GM12878 (cell line): ENCODE measurements at regions not wholly inside any gene's neighbourhood (a gene's known extent, or its start where the extent isn't known, plus 50 kb on each side); places are given as distances from the start of the nearest gene placed in this dataset.

ENCODE experiments used
- ATAC-seq: fragments of 200-7000 bp; cut with Tn5 transposase; 3 replicates; pipeline ENCODE4 v1.9.1; 2020; ENCODE audit warnings: mild to moderate bottlenecking, moderate library complexity
- BruUV-seq: library from RNA; stranded (reverse); fragments of 400-500 nt; replicated peaks from 2 replicates; lab custom pipeline; 2021; lab: Mats Ljungman, UMichigan
- CTCF ChIA-PET: fragments of 300-600 bp; sonication (Branson Sonifier 250); formaldehyde crosslinking; extraction: SDS; loops from one replicate; lab custom pipeline; 2021; ENCODE audit warnings: inconsistent platforms; lab: Yijun Ruan, JAX
- POLR2A ChIA-PET: fragments of 350-600 bp; formaldehyde crosslinking; extraction: SDS; loops from one replicate; lab custom pipeline; 2021; ENCODE audit warnings: inconsistent platforms; lab: Charles Lee
- RAD21 ChIA-PET: fragments of 300-600 bp; sonication (Branson Sonifier 250); formaldehyde crosslinking; loops from one replicate; lab custom pipeline; 2023; ENCODE audit warnings: antibody characterized with exemption; ENCODE audit not compliant: unreplicated experiment; lab: Charles Lee
- SMC1A ChIA-PET: fragments of 300-600 bp; sonication (Branson Sonifier 250); formaldehyde crosslinking; loops from one replicate; lab custom pipeline; 2023; ENCODE audit not compliant: unreplicated experiment, uncharacterized antibody; lab: Charles Lee
- DNase-seq: peaks from one replicate; pipeline ENCODE4 v3.0.0-alpha.2; 2011; ENCODE audit warnings: low read depth, low spot score
- FAIRE-seq: peaks from 3 replicates; lab custom pipeline; 2011; peaks lifted over from hg19 to GRCh38; lab: Jason Lieb, UNC
- H2AFZ ChIP-seq: 2 replicates; pipeline ENCODE4 v1.6.0; 2011; ENCODE audit warnings: low read depth, low read length, control low read depth; ENCODE audit not compliant: control insufficient read depth
- H3K27ac ChIP-seq: 2 replicates; pipeline ENCODE4 v1.5.1; 2011; ENCODE audit warnings: control low read depth; ENCODE audit not compliant: control insufficient read depth, insufficient read depth
- H3K27me3 ChIP-seq, 2 experiments: replicated peaks in 1 of 2; 2 replicates each; pipeline versions ENCODE4 v1.6.0 to v1.6.1; 2011; ENCODE audit warnings: low read length in 1 of 2; ENCODE audit not compliant: control insufficient read depth in 2 of 2, insufficient read depth in 2 of 2
- H3K36me3 ChIP-seq, 2 experiments: 2 replicates each; pipeline ENCODE4 v1.5.1; 2011; ENCODE audit warnings: low read length in 1 of 2; ENCODE audit not compliant: control insufficient read depth in 2 of 2, insufficient read depth in 2 of 2
- H3K4me1 ChIP-seq: 2 replicates; pipeline ENCODE4 v1.6.1; 2011; ENCODE audit warnings: mild to moderate bottlenecking, low read length, moderate library complexity, mixed read lengths; ENCODE audit not compliant: control insufficient read depth, insufficient read depth
- H3K4me2 ChIP-seq: 2 replicates; pipeline ENCODE4 v1.6.0; 2011; ENCODE audit warnings: control low read depth; ENCODE audit not compliant: control insufficient read depth, insufficient read depth
- H3K4me3 ChIP-seq: fragments of 200-600 bp; sonication (generic); 2 replicates; pipeline ENCODE4 v1.5.1; 2016
- H3K79me2 ChIP-seq: 2 replicates; pipeline ENCODE4 v1.6.0; 2011; ENCODE audit warnings: low read length; ENCODE audit not compliant: control insufficient read depth, insufficient read depth
- H3K9ac ChIP-seq: 2 replicates; pipeline ENCODE4 v1.8.0; 2011; ENCODE audit warnings: low read length, control low read depth, mixed read lengths; ENCODE audit not compliant: control insufficient read depth, insufficient read depth
- H3K9me3 ChIP-seq: replicated peaks from 3 replicates; pipeline ENCODE4 v1.5.1; 2011; ENCODE audit warnings: mild to moderate bottlenecking, low read length; ENCODE audit not compliant: control insufficient read depth, insufficient read depth
- H4K20me1 ChIP-seq: 2 replicates; pipeline ENCODE4 v1.6.0; 2011; ENCODE audit not compliant: control insufficient read depth, insufficient read depth
- ATF7 ChIP-seq: fragments of 450-650 bp; IDR thresholded peaks from 2 replicates; pipeline ENCODE4 v1.6.1; 2016; ENCODE audit warnings: low read depth, mild to moderate bottlenecking
- BACH1 ChIP-seq: fragments of 450-650 bp; IDR thresholded peaks from 2 replicates; pipeline ENCODE4 v1.6.1; 2017; ENCODE audit warnings: mild to moderate bottlenecking, borderline replicate concordance
- CBX3 ChIP-seq: fragments of 200-600 bp; sonication (generic); IDR thresholded peaks from 2 replicates; pipeline ENCODE4 v1.6.1; 2016; ENCODE audit warnings: low read depth, borderline replicate concordance
- CBX5 ChIP-seq: sonication (generic); IDR thresholded peaks from 2 replicates; pipeline ENCODE4 v1.6.1; 2016; ENCODE audit warnings: low read depth, moderate library complexity, mild to moderate bottlenecking, inconsistent platforms
- CHD2 ChIP-seq: IDR thresholded peaks from 2 replicates; pipeline ENCODE4 v1.6.1; 2011; ENCODE audit warnings: low read depth, low read length, improper control_type of control experiment, borderline replicate concordance
- ESRRA ChIP-seq: IDR thresholded peaks from 2 replicates; pipeline ENCODE4 v1.6.1; 2012; ENCODE audit warnings: mild to moderate bottlenecking, low read length, improper control_type of control experiment
- FOXK2 ChIP-seq: fragments of 450-650 bp; IDR thresholded peaks from 2 replicates; pipeline ENCODE4 v1.6.1; 2017; ENCODE audit warnings: mild to moderate bottlenecking, moderate library complexity
- HCFC1 ChIP-seq: fragments of 150-350 bp; IDR thresholded peaks from 2 replicates; pipeline ENCODE4 v1.6.1; 2014; ENCODE audit warnings: low read length
- MEF2A ChIP-seq: IDR thresholded peaks from 2 replicates; pipeline ENCODE4 v1.6.1; 2011; ENCODE audit warnings: low read depth, mild to moderate bottlenecking, low read length, moderate library complexity; ENCODE audit not compliant: insufficient read depth
- NBN ChIP-seq: fragments of 450-650 bp; IDR thresholded peaks from 2 replicates; pipeline ENCODE4 v1.6.1; 2016
- NFYB ChIP-seq: IDR thresholded peaks from 2 replicates; pipeline ENCODE4 v1.6.1; 2011; ENCODE audit warnings: low read depth, mild to moderate bottlenecking, low read length, improper control_type of control experiment, moderate library complexity; ENCODE audit not compliant: insufficient read depth
- PAX8 ChIP-seq: fragments of 450-650 bp; IDR thresholded peaks from 2 replicates; pipeline ENCODE4 v1.6.1; 2017; ENCODE audit warnings: mild to moderate bottlenecking, moderate library complexity
- SMC3 ChIP-seq: IDR thresholded peaks from 2 replicates; pipeline ENCODE4 v1.6.1; 2011; ENCODE audit warnings: low read length, improper control_type of control experiment, borderline replicate concordance
- SREBF1 ChIP-seq: IDR thresholded peaks from 2 replicates; pipeline ENCODE4 v1.6.1; 2012; ENCODE audit warnings: mild to moderate bottlenecking, low read length
- TCF3 ChIP-seq: IDR thresholded peaks from 2 replicates; pipeline ENCODE4 v1.6.1; 2012; ENCODE audit warnings: low read depth, mild to moderate bottlenecking, low read length, borderline replicate concordance; ENCODE audit not compliant: insufficient read depth
- ZNF217 ChIP-seq: fragments of 450-650 bp; IDR thresholded peaks from 2 replicates; pipeline ENCODE4 v1.6.1; 2017; ENCODE audit warnings: antibody characterized with exemption, mild to moderate bottlenecking
- ZNF622 ChIP-seq: fragments of 450-650 bp; IDR thresholded peaks from 2 replicates; pipeline ENCODE4 v1.6.1; 2017; ENCODE audit warnings: mild to moderate bottlenecking, inconsistent platforms
- WGBS: methylation state at CpG from one replicate; pipeline ENCODE4 v1.1.6; 2016; ENCODE audit warnings: low lambda C conversion rate; ENCODE audit not compliant: insufficient replicate concordance, insufficient coverage; ENCODE audit errors: missing lambda C conversion rate; 5-methylcytosine and 5-hydroxymethylcytosine counted together
- in situ Hi-C: fragments of 300-500 bp; cut with MboI; formaldehyde crosslinking; loops from 9 replicates; pipeline ENCODE4 v1.14.3; 2018; ENCODE audit warnings: mixed read lengths
- intact Hi-C: fragments of 100-400 bp; cut with micrococcal nuclease; formaldehyde crosslinking; loops from one replicate; pipeline ENCODE4 v1.14.2; 2022; ENCODE audit not compliant: unreplicated experiment
- TF ChIP-seq, protein P1 (sequence below): fragments of 450-650 bp; IDR thresholded peaks from 2 replicates; pipeline ENCODE4 v1.6.1; 2016; ENCODE audit warnings: mild to moderate bottlenecking, moderate library complexity, borderline replicate concordance

DNA sequence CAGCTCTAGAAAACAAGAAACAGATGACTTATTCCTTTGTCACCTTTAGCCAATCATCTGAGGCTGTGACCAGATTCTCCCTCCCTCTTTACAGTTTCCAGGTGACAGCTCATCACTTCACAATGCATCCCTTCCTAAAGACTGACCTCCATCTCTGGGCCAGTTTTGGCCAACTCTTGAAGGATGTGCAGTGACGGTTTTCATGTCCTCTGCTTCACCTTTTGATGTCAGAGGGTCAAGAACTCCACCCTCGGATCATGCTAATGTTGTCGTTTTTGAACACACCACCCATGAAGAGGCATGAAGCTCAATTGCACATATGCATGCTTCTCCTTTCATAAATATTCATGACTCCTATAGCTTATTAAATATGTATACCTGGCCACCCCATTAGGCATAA lies 161.2 kb upstream of the SYNPR start:
- WGBS: 18% methylated on average over 3 of the region's 3 CpGs
- H3K79me2 ChIP-seq: no peaks in the 10 kb centered on the region
- H3K4me3 ChIP-seq: no peak overlapping the region
- no peak for DNase-seq
- CTCF ChIA-PET: no interaction called here
- FAIRE-seq: no peak
- no peak for ATAC-seq
- H3K9me3 ChIP-seq: no peaks in the 10 kb centered on the region
- H3K9ac ChIP-seq: no peak overlapping the region
- no peaks in the 10 kb centered on the region for H3K36me3 ChIP-seq
- no peak overlapping the region for H3K4me2 ChIP-seq
- H3K4me1 ChIP-seq: no peaks in the 10 kb centered on the region
- POLR2A ChIA-PET: no interaction called here
- H4K20me1 ChIP-seq: no peaks in the 10 kb centered on the region
- no peaks in the 10 kb centered on the region for H3K27me3 ChIP-seq
- no peak overlapping the region for H3K27ac ChIP-seq
- TF ChIP-seq HCFC1 (no peak), ATF7 (no peak)
- TF ChIP-seq, protein P1, sequence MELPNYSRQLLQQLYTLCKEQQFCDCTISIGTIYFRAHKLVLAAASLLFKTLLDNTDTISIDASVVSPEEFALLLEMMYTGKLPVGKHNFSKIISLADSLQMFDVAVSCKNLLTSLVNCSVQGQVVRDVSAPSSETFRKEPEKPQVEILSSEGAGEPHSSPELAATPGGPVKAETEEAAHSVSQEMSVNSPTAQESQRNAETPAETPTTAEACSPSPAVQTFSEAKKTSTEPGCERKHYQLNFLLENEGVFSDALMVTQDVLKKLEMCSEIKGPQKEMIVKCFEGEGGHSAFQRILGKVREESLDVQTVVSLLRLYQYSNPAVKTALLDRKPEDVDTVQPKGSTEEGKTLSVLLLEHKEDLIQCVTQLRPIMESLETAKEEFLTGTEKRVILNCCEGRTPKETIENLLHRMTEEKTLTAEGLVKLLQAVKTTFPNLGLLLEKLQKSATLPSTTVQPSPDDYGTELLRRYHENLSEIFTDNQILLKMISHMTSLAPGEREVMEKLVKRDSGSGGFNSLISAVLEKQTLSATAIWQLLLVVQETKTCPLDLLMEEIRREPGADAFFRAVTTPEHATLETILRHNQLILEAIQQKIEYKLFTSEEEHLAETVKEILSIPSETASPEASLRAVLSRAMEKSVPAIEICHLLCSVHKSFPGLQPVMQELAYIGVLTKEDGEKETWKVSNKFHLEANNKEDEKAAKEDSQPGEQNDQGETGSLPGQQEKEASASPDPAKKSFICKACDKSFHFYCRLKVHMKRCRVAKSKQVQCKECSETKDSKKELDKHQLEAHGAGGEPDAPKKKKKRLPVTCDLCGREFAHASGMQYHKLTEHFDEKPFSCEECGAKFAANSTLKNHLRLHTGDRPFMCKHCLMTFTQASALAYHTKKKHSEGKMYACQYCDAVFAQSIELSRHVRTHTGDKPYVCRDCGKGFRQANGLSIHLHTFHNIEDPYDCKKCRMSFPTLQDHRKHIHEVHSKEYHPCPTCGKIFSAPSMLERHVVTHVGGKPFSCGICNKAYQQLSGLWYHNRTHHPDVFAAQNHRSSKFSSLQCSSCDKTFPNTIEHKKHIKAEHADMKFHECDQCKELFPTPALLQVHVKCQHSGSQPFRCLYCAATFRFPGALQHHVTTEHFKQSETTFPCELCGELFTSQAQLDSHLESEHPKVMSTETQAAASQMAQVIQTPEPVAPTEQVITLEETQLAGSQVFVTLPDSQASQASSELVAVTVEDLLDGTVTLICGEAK: no peak
- intact Hi-C loops: no loop called here
- in situ Hi-C loops: no loop called here
- SMC1A ChIA-PET: interaction anchor here (1.0 kb wide), 1 partner anchor 9 kb away, joined by 5 read pairs; no protein-coding TSS in a partner anchor
- RAD21 ChIA-PET: no interaction called here
- BruUV-seq: no TSS peak
- H2AFZ ChIP-seq: no peak overlapping the region

DNA sequence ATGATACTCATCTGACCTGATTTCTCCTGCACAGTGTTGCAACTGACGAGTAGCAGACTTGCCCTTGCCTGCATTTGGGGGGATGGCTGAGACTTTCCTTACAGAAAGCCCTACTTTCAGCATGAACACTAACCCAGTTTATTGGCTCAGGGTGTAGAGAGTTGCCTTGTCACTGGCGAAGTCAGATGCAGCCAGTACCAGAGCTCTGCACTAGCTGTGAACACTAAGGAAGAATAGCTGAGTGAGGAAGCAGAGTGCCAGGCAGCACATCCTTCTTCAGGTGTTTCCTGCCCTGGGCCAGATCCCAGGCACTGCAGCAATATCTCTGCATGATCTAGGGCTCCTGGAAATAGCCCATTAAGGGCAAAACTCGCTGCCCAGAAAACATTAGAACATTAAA lies 154.0 kb upstream of the SYNPR start:
- Histone ChIP-seq H3K79me2 (no peaks in the 10 kb centered on the region), H3K27ac (no peak overlapping the region), H3K27me3 (no peaks in the 10 kb centered on the region), H2AFZ (no peak overlapping the region), H3K4me2 (no peak overlapping the region), H3K9me3 (no peaks in the 10 kb centered on the region), H4K20me1 (no peaks in the 10 kb centered on the region), H3K4me1 (no peaks in the 10 kb centered on the region), H3K9ac (no peak overlapping the region), H3K36me3 (no peaks in the 10 kb centered on the region), H3K4me3 (no peak overlapping the region)
- POLR2A ChIA-PET: no interaction called here
- intact Hi-C loops (no loop called here), in situ Hi-C loops (no loop called here)
- ATAC-seq (no peak), FAIRE-seq (no peak), DNase-seq (no peak)
- WGBS: 2% methylated on average over 3 of the region's 3 CpGs
- SMC1A ChIA-PET: no interaction called here
- RAD21 ChIA-PET: no interaction called here
- CTCF ChIA-PET: no interaction called here
- BruUV-seq: no TSS peak
- TF ChIP-seq PAX8 (no peak), SMC3 (no peak), ATF7 (no peak), ESRRA (no peak), CBX5 (no peak), BACH1 (no peak), ZNF217 (no peak), ZNF622 (no peak), FOXK2 (no peak), NBN (no peak), CBX3 (no peak), NFYB (no peak), CHD2 (no peak), SREBF1 (no peak), MEF2A (no peak), TCF3 (no peak)
